NB4 (cell line): ENCODE measurements at regions not wholly inside any gene's neighbourhood (a gene's known extent, or its start where the extent isn't known, plus 50 kb on each side); places are given as distances from the start of the nearest gene placed in this dataset.

ENCODE experiments used
- MYC ChIP-seq: IDR thresholded peaks from 2 replicates; pipeline ENCODE4 v1.6.1; 2011; ENCODE audit warnings: low read depth, low read length
- POLR2A ChIP-seq: IDR thresholded peaks from 2 replicates; pipeline ENCODE4 v1.6.1; 2011; ENCODE audit warnings: mild to moderate bottlenecking; ENCODE audit not compliant: insufficient read length; ENCODE audit errors: extremely low read depth
- TF ChIP-seq, protein P1 (sequence below): IDR thresholded peaks from one replicate; pipeline ENCODE4 v1.5.1; 2012; ENCODE audit warnings: low read depth, low read length
- TF ChIP-seq, protein P2 (sequence below): IDR thresholded peaks from 2 replicates; pipeline ENCODE4 v1.6.1; 2011; ENCODE audit warnings: low read depth, low read length

DNA sequence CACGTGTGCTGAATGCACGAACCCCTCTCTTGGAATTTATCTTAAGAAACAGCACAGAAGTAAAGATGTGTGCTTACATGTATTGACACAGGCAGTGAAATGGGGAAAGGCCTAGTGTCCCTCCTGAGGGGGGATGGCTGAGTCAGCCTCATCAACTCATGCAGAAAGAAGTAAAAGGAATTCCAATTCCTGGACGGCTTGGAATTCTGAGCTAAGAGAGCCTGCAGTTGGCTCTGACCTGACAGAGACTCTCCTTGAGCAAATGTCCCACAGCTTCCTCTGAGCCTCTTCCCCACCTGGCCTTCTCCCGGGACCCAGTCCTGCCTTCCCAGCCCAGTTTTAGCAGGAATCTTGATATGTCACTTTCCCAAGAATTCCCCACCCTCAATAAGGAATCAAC, 542.4 kb upstream of the ADARB2 start:
- TF ChIP-seq, protein P1, sequence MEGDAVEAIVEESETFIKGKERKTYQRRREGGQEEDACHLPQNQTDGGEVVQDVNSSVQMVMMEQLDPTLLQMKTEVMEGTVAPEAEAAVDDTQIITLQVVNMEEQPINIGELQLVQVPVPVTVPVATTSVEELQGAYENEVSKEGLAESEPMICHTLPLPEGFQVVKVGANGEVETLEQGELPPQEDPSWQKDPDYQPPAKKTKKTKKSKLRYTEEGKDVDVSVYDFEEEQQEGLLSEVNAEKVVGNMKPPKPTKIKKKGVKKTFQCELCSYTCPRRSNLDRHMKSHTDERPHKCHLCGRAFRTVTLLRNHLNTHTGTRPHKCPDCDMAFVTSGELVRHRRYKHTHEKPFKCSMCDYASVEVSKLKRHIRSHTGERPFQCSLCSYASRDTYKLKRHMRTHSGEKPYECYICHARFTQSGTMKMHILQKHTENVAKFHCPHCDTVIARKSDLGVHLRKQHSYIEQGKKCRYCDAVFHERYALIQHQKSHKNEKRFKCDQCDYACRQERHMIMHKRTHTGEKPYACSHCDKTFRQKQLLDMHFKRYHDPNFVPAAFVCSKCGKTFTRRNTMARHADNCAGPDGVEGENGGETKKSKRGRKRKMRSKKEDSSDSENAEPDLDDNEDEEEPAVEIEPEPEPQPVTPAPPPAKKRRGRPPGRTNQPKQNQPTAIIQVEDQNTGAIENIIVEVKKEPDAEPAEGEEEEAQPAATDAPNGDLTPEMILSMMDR: no peak
- no peak for TF ChIP-seq POLR2A
- no peak for TF ChIP-seq MYC
- TF ChIP-seq, protein P2, sequence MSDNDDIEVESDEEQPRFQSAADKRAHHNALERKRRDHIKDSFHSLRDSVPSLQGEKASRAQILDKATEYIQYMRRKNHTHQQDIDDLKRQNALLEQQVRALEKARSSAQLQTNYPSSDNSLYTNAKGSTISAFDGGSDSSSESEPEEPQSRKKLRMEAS: no peak
